HEK293 (cell line): ENCODE measurements at regions not wholly inside any gene's neighbourhood (a gene's known extent, or its start where the extent isn't known, plus 50 kb on each side); places are given as distances from the start of the nearest gene placed in this dataset.

Source experiments
- CTCF ChIA-PET: fragments of 350-600 bp; formaldehyde crosslinking; extraction: SDS; loops from one replicate; lab custom pipeline; 2021; ENCODE audit warnings: antibody characterized with exemption; lab: Yijun Ruan, JAX
- POLR2A ChIA-PET: fragments of 300-600 bp; formaldehyde crosslinking; extraction: SDS; loops from one replicate; lab custom pipeline; 2020; ENCODE audit warnings: antibody characterized with exemption, inconsistent platforms; lab: Yijun Ruan, JAX
- H3K27ac ChIP-seq: fragments of 200-500 bp; sonication (Bioruptor generic); 2 replicates; pipeline ENCODE4 v1.5.1; 2014; ENCODE audit warnings: low read depth, low read length, control low read depth, inconsistent platforms; ENCODE audit errors: extremely low read depth
- H3K36me3 ChIP-seq, 2 experiments: fragments of 200-500 bp in 1 of 2; sonication (Bioruptor generic) in 1 of 2; 1 replicate in 1 of 2; 2 replicates in 1 of 2; pipeline ENCODE4 v1.5.1; 2014 to 2017; ENCODE audit warnings: inconsistent platforms in 2 of 2, low read length in 2 of 2; ENCODE audit not compliant: control insufficient read depth in 2 of 2, insufficient read depth in 1 of 2
- H3K4me1 ChIP-seq: fragments of 200-500 bp; sonication (Bioruptor generic); 2 replicates; pipeline ENCODE4 v1.5.1; 2014; ENCODE audit warnings: mild to moderate bottlenecking, low read length, inconsistent platforms; ENCODE audit not compliant: control insufficient read depth, insufficient read depth
- H3K4me3 ChIP-seq: 2 replicates; pipeline ENCODE4 v1.5.1; 2011; ENCODE audit warnings: low read depth, mild to moderate bottlenecking, control low read depth, low read length, moderate library complexity
- H3K9me3 ChIP-seq: fragments of 200-500 bp; sonication (Bioruptor generic); 2 replicates; pipeline ENCODE4 v1.5.1; 2014; ENCODE audit warnings: low read depth, low read length, inconsistent platforms; ENCODE audit not compliant: control insufficient read depth, insufficient read depth
- ATF2 ChIP-seq: fragments of 450-650 bp; formaldehyde crosslinking; IDR thresholded peaks from 2 replicates; pipeline ENCODE4 v1.5.1; 2016; ENCODE audit warnings: missing biosample characterization, missing genetic modification characterization, low read depth
- BCL6B ChIP-seq: fragments of 450-650 bp; formaldehyde crosslinking; IDR thresholded peaks from 2 replicates; pipeline ENCODE4 v1.5.1; 2017; ENCODE audit warnings: missing biosample characterization, missing genetic modification characterization
- PRDM10 ChIP-seq: fragments of 450-650 bp; formaldehyde crosslinking; IDR thresholded peaks from 2 replicates; pipeline ENCODE4 v1.5.1; 2016; ENCODE audit warnings: missing biosample characterization, missing genetic modification characterization
- ZNF157 ChIP-seq: fragments of 450-650 bp; formaldehyde crosslinking; IDR thresholded peaks from 2 replicates; pipeline ENCODE4 v1.5.1; 2016; ENCODE audit warnings: missing biosample characterization, missing genetic modification characterization
- ZNF175 ChIP-seq: fragments of 450-650 bp; formaldehyde crosslinking; IDR thresholded peaks from 2 replicates; pipeline ENCODE4 v1.5.1; 2016; ENCODE audit warnings: missing biosample characterization, missing genetic modification characterization
- ZNF19 ChIP-seq: fragments of 450-650 bp; formaldehyde crosslinking; IDR thresholded peaks from 2 replicates; pipeline ENCODE4; 2016; ENCODE audit warnings: missing biosample characterization, missing genetic modification characterization, low read depth
- ZNF23 ChIP-seq: fragments of 450-650 bp; formaldehyde crosslinking; IDR thresholded peaks from 2 replicates; pipeline ENCODE4 v1.5.1; 2016; ENCODE audit warnings: missing biosample characterization, missing genetic modification characterization, borderline replicate concordance
- ZNF292 ChIP-seq: fragments of 450-650 bp; formaldehyde crosslinking; IDR thresholded peaks from 2 replicates; pipeline ENCODE4 v1.5.1; 2016; ENCODE audit warnings: low read depth, missing biosample characterization, missing genetic modification characterization, borderline replicate concordance
- ZNF366 ChIP-seq: fragments of 450-650 bp; formaldehyde crosslinking; conservative IDR thresholded peaks from 2 replicates; pipeline ENCODE4 v1.5.1; 2016; ENCODE audit warnings: missing biosample characterization, missing genetic modification characterization
- ZNF37A ChIP-seq: fragments of 450-650 bp; IDR thresholded peaks from 2 replicates; pipeline ENCODE4 v1.5.1; 2018; ENCODE audit warnings: missing biosample characterization, missing genetic modification characterization
- ZNF394 ChIP-seq: fragments of 450-650 bp; formaldehyde crosslinking; IDR thresholded peaks from 2 replicates; pipeline ENCODE4 v1.5.1; 2016; ENCODE audit warnings: missing biosample characterization, missing genetic modification characterization, mild to moderate bottlenecking, moderate library complexity, borderline replicate concordance
- ZNF416 ChIP-seq: fragments of 450-650 bp; formaldehyde crosslinking; IDR thresholded peaks from 2 replicates; pipeline ENCODE4 v1.5.1; 2016; ENCODE audit warnings: missing biosample characterization, missing genetic modification characterization
- ZNF473 ChIP-seq: fragments of 450-650 bp; formaldehyde crosslinking; IDR thresholded peaks from 2 replicates; pipeline ENCODE4 v1.5.1; 2017; ENCODE audit warnings: missing biosample characterization, missing genetic modification characterization
- ZNF670 ChIP-seq: fragments of 450-650 bp; formaldehyde crosslinking; IDR thresholded peaks from 2 replicates; pipeline ENCODE4 v1.5.1; 2016; ENCODE audit warnings: missing biosample characterization, missing genetic modification characterization, low read depth
- ZNF707 ChIP-seq: fragments of 450-650 bp; formaldehyde crosslinking; IDR thresholded peaks from 2 replicates; pipeline ENCODE4 v1.5.1; 2016; ENCODE audit warnings: missing biosample characterization, missing genetic modification characterization
- ZNF747 ChIP-seq: fragments of 450-650 bp; formaldehyde crosslinking; IDR thresholded peaks from 2 replicates; pipeline ENCODE4 v1.5.1; 2016; ENCODE audit warnings: missing biosample characterization, missing genetic modification characterization

GRCh38 chr6:91730710-91731109 lies 1143.8 kb upstream of the MAP3K7 start:
- POLR2A ChIA-PET = no interaction called here
- no peak overlapping the region for H3K27ac ChIP-seq
- TF ChIP-seq ATF2 (no peak), ZNF19 (no peak), ZNF366 (tag by site-specific recombination) (no peak), ZNF707 (tag by site-specific recombination) (no peak), ZNF473 (tag by site-specific recombination) (no peak), ZNF394 (tag by site-specific recombination) (no peak), ZNF292 (tag by site-specific recombination) (no peak), ZNF747 (tag by site-specific recombination) (no peak), ZNF23 (tag by site-specific recombination) (no peak)
- TF ChIP-seq, all 188 proteins: peak for 0
- no peaks in the 10 kb centered on the region for H3K36me3 ChIP-seq
- CTCF ChIA-PET = interaction anchor here (0.6 to 0.7 kb wide), 2 partner anchors 186 to 459 kb away, joined by 3 read pairs; no protein-coding TSS in a partner anchor
- no peaks in the 10 kb centered on the region for H3K4me1 ChIP-seq
- H3K4me3 ChIP-seq = no peak overlapping the region
- no peaks in the 10 kb centered on the region for H3K9me3 ChIP-seq

GRCh38 chr6:91720324-91720723 lies 1133.5 kb upstream of the MAP3K7 start:
- TF ChIP-seq ZNF175 (tag by site-specific recombination) (no peak), ZNF157 (tag by site-specific recombination) (no peak), ZNF670 (tag by site-specific recombination) (no peak)
- ChIA-PET POLR2A (no interaction called here), CTCF (interaction anchor here (0.7 kb wide), 1 partner anchor 933 kb away, joined by 3 read pairs; no protein-coding TSS in a partner anchor)
- H3K4me1 ChIP-seq = no peaks in the 10 kb centered on the region
- no peaks in the 10 kb centered on the region for H3K9me3 ChIP-seq
- H3K4me3 ChIP-seq = no peak overlapping the region
- H3K27ac ChIP-seq = no peak overlapping the region
- H3K36me3 ChIP-seq = no peaks in the 10 kb centered on the region

GRCh38 chr6:91719414-91719813 lies 1132.5 kb upstream of the MAP3K7 start:
- H3K27ac ChIP-seq = no peak overlapping the region
- H3K4me1 ChIP-seq = no peaks in the 10 kb centered on the region
- no peaks in the 10 kb centered on the region for H3K36me3 ChIP-seq
- CTCF ChIA-PET = interaction anchor here (0.7 kb wide), 1 partner anchor 934 kb away, joined by 3 read pairs; no protein-coding TSS in a partner anchor
- no peak overlapping the region for H3K4me3 ChIP-seq
- POLR2A ChIA-PET = no interaction called here
- H3K9me3 ChIP-seq = no peaks in the 10 kb centered on the region
- no peak for TF ChIP-seq BCL6B (tag by site-specific recombination)
- TF ChIP-seq ZNF416 (tag by site-specific recombination) = no peak
- TF ChIP-seq ZNF37A (tag by site-specific recombination) = no peak
- TF ChIP-seq PRDM10 = no peak
